ELF-1 (cell line): ENCODE measurements at regions not wholly inside any gene's neighbourhood (a gene's known extent, or its start where the extent isn't known, plus 50 kb on each side); places are given as distances from the start of the nearest gene placed in this dataset.
A peak's percentile ranks its signal among the peaks of the same experiment; 100 is the strongest.
"Not testable (repeated sequence)": the region's sequence is repeated elsewhere in the genome, so short reads cannot be mapped to it uniquely, and the experiment has no call there.

Experiments
- DNase-seq: peaks from one replicate; pipeline ENCODE4 v3.0.0-alpha.2; 2016; ENCODE audit warnings: low read depth, low spot score

GRCh38 chr1:10867138-10867721 is 70.8 kb upstream of the CASZ1 start:
- peak; percentile 58 for DNase-seq

GRCh38 chr1:10867914-10868598 is 71.6 kb upstream of the CASZ1 start:
- DNase-seq = no peak

- no peak for DNase-seq
Measured at GRCh38 chr1:10868599-10868965, 72.1 kb upstream of the CASZ1 start.

GRCh38 chr1:10869933-10870332 is 73.5 kb upstream of the CASZ1 start:
- DNase-seq = no peak

GRCh38 chr1:10870493-10871096 is 74.1 kb upstream of the CASZ1 start:
- no peak for DNase-seq

- no peak for DNase-seq
Measured at GRCh38 chr1:10873189-10873588, 76.7 kb upstream of the CASZ1 start.

- DNase-seq = no peak
Measured at GRCh38 chr1:10874351-10874750, 77.9 kb upstream of the CASZ1 start.

- no peak for DNase-seq
Measured at GRCh38 chr1:10877894-10878293, 81.4 kb upstream of the CASZ1 start.

GRCh38 chr1:10878469-10878868 is 82.0 kb upstream of the CASZ1 start:
- no peak for DNase-seq

GRCh38 chr1:10880063-10880462 is 83.6 kb upstream of the CASZ1 start:
- no peak for DNase-seq

- no peak for DNase-seq
Measured at GRCh38 chr1:10881046-10881445, 84.6 kb upstream of the CASZ1 start.

GRCh38 chr1:10882069-10882468 is 85.6 kb upstream of the CASZ1 start:
- no peak for DNase-seq

- not testable (repeated sequence) for DNase-seq
Measured at GRCh38 chr1:10887032-10887431, 90.6 kb upstream of the CASZ1 start.

- no peak for DNase-seq
Measured at GRCh38 chr1:10888291-10888690, 91.8 kb upstream of the CASZ1 start.

GRCh38 chr1:10888791-10889649 is 92.6 kb upstream of the CASZ1 start:
- DNase-seq = peak; percentile 15

GRCh38 chr1:10889650-10890353 is 93.4 kb upstream of the CASZ1 start:
- DNase-seq = peak; percentile 21

- peak; percentile 86 for DNase-seq
Measured at GRCh38 chr1:10890491-10891071, 94.1 kb upstream of the CASZ1 start.

- peak; percentile 13 for DNase-seq
Measured at GRCh38 chr1:10891091-10891490, 94.6 kb upstream of the CASZ1 start.

GRCh38 chr1:10892138-10893065 is 96.0 kb upstream of the CASZ1 start:
- DNase-seq = peak; percentile 10

GRCh38 chr1:10895621-10896020 is 99.2 kb upstream of the CASZ1 start:
- DNase-seq = no peak
